HEK293 (cell line): ENCODE measurements at regions not wholly inside any gene's neighbourhood (a gene's known extent, or its start where the extent isn't known, plus 50 kb on each side); places are given as distances from the start of the nearest gene placed in this dataset.

Experiments
- CTCF ChIA-PET: fragments of 350-600 bp; formaldehyde crosslinking; extraction: SDS; loops from one replicate; lab custom pipeline; 2021; ENCODE audit warnings: antibody characterized with exemption; lab: Yijun Ruan, JAX
- POLR2A ChIA-PET: fragments of 300-600 bp; formaldehyde crosslinking; extraction: SDS; loops from one replicate; lab custom pipeline; 2020; ENCODE audit warnings: antibody characterized with exemption, inconsistent platforms; lab: Yijun Ruan, JAX
- H3K27ac ChIP-seq: fragments of 200-500 bp; sonication (Bioruptor generic); 2 replicates; pipeline ENCODE4 v1.5.1; 2014; ENCODE audit warnings: low read depth, low read length, control low read depth, inconsistent platforms; ENCODE audit errors: extremely low read depth
- H3K36me3 ChIP-seq, 2 experiments: fragments of 200-500 bp in 1 of 2; sonication (Bioruptor generic) in 1 of 2; 1 replicate in 1 of 2; 2 replicates in 1 of 2; pipeline ENCODE4 v1.5.1; 2014 to 2017; ENCODE audit warnings: inconsistent platforms in 2 of 2, low read length in 2 of 2; ENCODE audit not compliant: control insufficient read depth in 2 of 2, insufficient read depth in 1 of 2
- H3K4me1 ChIP-seq: fragments of 200-500 bp; sonication (Bioruptor generic); 2 replicates; pipeline ENCODE4 v1.5.1; 2014; ENCODE audit warnings: mild to moderate bottlenecking, low read length, inconsistent platforms; ENCODE audit not compliant: control insufficient read depth, insufficient read depth
- H3K4me3 ChIP-seq: 2 replicates; pipeline ENCODE4 v1.5.1; 2011; ENCODE audit warnings: low read depth, mild to moderate bottlenecking, control low read depth, low read length, moderate library complexity
- H3K9me3 ChIP-seq: fragments of 200-500 bp; sonication (Bioruptor generic); 2 replicates; pipeline ENCODE4 v1.5.1; 2014; ENCODE audit warnings: low read depth, low read length, inconsistent platforms; ENCODE audit not compliant: control insufficient read depth, insufficient read depth
- BCL11A ChIP-seq: fragments of 450-650 bp; formaldehyde crosslinking; IDR thresholded peaks from 2 replicates; pipeline ENCODE4 v1.5.1; 2016; ENCODE audit warnings: low read depth, missing biosample characterization, missing genetic modification characterization
- KLF16 ChIP-seq: fragments of 450-650 bp; formaldehyde crosslinking; IDR thresholded peaks from 2 replicates; pipeline ENCODE4 v1.5.1; 2017; ENCODE audit warnings: missing biosample characterization, missing genetic modification characterization
- OSR2 ChIP-seq: fragments of 450-650 bp; formaldehyde crosslinking; IDR thresholded peaks from 2 replicates; pipeline ENCODE4 v1.5.1; 2016; ENCODE audit warnings: missing biosample characterization, missing genetic modification characterization
- SALL2 ChIP-seq: fragments of 450-650 bp; formaldehyde crosslinking; IDR thresholded peaks from 2 replicates; pipeline ENCODE4 v1.5.0; 2017; ENCODE audit warnings: missing biosample characterization, mild to moderate bottlenecking, missing genetic modification characterization, borderline replicate concordance
- SP7 ChIP-seq: fragments of 450-650 bp; formaldehyde crosslinking; IDR thresholded peaks from 2 replicates; pipeline ENCODE4 v1.5.1; 2016; ENCODE audit warnings: missing biosample characterization, missing genetic modification characterization
- WT1 ChIP-seq: fragments of 450-650 bp; formaldehyde crosslinking; IDR thresholded peaks from 2 replicates; pipeline ENCODE4 v1.5.1; 2016; ENCODE audit warnings: missing biosample characterization, missing genetic modification characterization
- ZBTB1 ChIP-seq: fragments of 450-650 bp; formaldehyde crosslinking; IDR thresholded peaks from 2 replicates; pipeline ENCODE4 v1.5.1; 2016; ENCODE audit warnings: missing biosample characterization, missing genetic modification characterization
- ZFHX2 ChIP-seq: fragments of 450-650 bp; formaldehyde crosslinking; conservative IDR thresholded peaks from 2 replicates; pipeline ENCODE4 v1.5.1; 2016; ENCODE audit warnings: missing biosample characterization, missing genetic modification characterization
- ZNF112 ChIP-seq: fragments of 450-650 bp; formaldehyde crosslinking; IDR thresholded peaks from 2 replicates; pipeline ENCODE4 v1.5.0; 2017; ENCODE audit warnings: missing biosample characterization, missing genetic modification characterization
- ZNF132 ChIP-seq: fragments of 450-650 bp; formaldehyde crosslinking; IDR thresholded peaks from 2 replicates; pipeline ENCODE4 v1.5.1; 2017; ENCODE audit warnings: missing biosample characterization, missing genetic modification characterization, borderline replicate concordance
- ZNF2 ChIP-seq: fragments of 450-650 bp; formaldehyde crosslinking; IDR thresholded peaks from 2 replicates; pipeline ENCODE4 v1.5.1; 2016; ENCODE audit warnings: missing biosample characterization, missing genetic modification characterization
- ZNF274 ChIP-seq, 2 experiments: fragments of 200-500 bp in 1 of 2; fragments of 450-650 bp in 1 of 2; sonication (Bioruptor generic) in 1 of 2; formaldehyde crosslinking in 1 of 2; IDR thresholded peaks; 2 replicates each; pipeline versions ENCODE4 v1.5.1 to v1.6.1; 2014 to 2016; ENCODE audit warnings: borderline replicate concordance in 1 of 2, inconsistent platforms in 1 of 2, low read length in 1 of 2, missing biosample characterization in 1 of 2, missing genetic modification characterization in 1 of 2
- ZNF404 ChIP-seq: fragments of 450-650 bp; formaldehyde crosslinking; IDR thresholded peaks from 2 replicates; pipeline ENCODE4 v1.5.1; 2017; ENCODE audit warnings: missing biosample characterization, missing genetic modification characterization
- ZNF555 ChIP-seq: fragments of 450-650 bp; formaldehyde crosslinking; conservative IDR thresholded peaks from 2 replicates; pipeline ENCODE4 v1.5.1; 2017; ENCODE audit warnings: missing biosample characterization, mild to moderate bottlenecking, missing genetic modification characterization, inconsistent platforms
- ZNF624 ChIP-seq: fragments of 450-650 bp; formaldehyde crosslinking; IDR thresholded peaks from 2 replicates; pipeline ENCODE4 v1.5.1; 2017; ENCODE audit warnings: missing biosample characterization, missing genetic modification characterization
- ZNF701 ChIP-seq: fragments of 450-650 bp; formaldehyde crosslinking; IDR thresholded peaks from 2 replicates; pipeline ENCODE4 v1.5.1; 2016; ENCODE audit warnings: missing biosample characterization, missing genetic modification characterization
- ZSCAN23 ChIP-seq: fragments of 450-650 bp; formaldehyde crosslinking; IDR thresholded peaks from 2 replicates; pipeline ENCODE4 v1.5.1; 2016; ENCODE audit warnings: missing biosample characterization, missing genetic modification characterization
- TF ChIP-seq, protein P1 (sequence below): fragments of 450-650 bp; formaldehyde crosslinking; IDR thresholded peaks from 2 replicates; pipeline ENCODE4 v1.5.1; 2017; ENCODE audit warnings: missing biosample characterization, missing genetic modification characterization
- TF ChIP-seq, protein P2 (sequence below): fragments of 450-650 bp; formaldehyde crosslinking; IDR thresholded peaks from 2 replicates; pipeline ENCODE4 v1.5.1; 2016; ENCODE audit warnings: missing biosample characterization, missing genetic modification characterization, borderline replicate concordance
- TF ChIP-seq, protein P3 (sequence below): fragments of 450-650 bp; formaldehyde crosslinking; conservative IDR thresholded peaks from 2 replicates; pipeline ENCODE4 v1.5.1; 2016; ENCODE audit warnings: low read depth, missing biosample characterization, missing genetic modification characterization
- TF ChIP-seq, protein P4 (sequence below): sonication (generic); formaldehyde crosslinking; IDR thresholded peaks from 2 replicates; pipeline ENCODE4 v1.8.1; 2022; ENCODE audit warnings: mild to moderate bottlenecking, moderate library complexity, missing genetic modification reagents

DNA sequence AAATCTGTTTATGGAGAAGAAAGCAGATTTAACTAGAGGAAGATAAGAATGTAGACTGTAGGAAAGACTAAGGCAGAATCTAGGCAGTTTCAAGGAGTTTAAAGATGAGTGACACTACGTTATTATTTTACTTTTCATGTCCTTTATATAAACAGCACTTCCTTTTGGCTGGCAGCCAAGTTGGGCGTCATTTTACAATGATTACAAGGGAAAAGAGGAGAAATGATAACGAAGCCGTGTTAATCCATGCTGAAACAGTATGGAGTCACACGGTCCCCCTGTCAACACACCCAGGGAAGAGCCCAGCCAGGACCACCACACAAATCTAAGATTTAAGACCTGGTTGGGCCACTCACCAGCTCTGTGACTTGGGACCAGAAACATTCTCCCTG lies 83.7 kb upstream of the NEO1 start (continued):
- TF ChIP-seq, protein P1, sequence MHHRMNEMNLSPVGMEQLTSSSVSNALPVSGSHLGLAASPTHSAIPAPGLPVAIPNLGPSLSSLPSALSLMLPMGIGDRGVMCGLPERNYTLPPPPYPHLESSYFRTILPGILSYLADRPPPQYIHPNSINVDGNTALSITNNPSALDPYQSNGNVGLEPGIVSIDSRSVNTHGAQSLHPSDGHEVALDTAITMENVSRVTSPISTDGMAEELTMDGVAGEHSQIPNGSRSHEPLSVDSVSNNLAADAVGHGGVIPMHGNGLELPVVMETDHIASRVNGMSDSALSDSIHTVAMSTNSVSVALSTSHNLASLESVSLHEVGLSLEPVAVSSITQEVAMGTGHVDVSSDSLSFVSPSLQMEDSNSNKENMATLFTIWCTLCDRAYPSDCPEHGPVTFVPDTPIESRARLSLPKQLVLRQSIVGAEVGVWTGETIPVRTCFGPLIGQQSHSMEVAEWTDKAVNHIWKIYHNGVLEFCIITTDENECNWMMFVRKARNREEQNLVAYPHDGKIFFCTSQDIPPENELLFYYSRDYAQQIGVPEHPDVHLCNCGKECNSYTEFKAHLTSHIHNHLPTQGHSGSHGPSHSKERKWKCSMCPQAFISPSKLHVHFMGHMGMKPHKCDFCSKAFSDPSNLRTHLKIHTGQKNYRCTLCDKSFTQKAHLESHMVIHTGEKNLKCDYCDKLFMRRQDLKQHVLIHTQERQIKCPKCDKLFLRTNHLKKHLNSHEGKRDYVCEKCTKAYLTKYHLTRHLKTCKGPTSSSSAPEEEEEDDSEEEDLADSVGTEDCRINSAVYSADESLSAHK, result peak; percentile 91
- TF ChIP-seq KLF16, result no peak; the same call in 1 of the 2 replicates
- no peak for TF ChIP-seq ZNF2 (tag by site-specific recombination)
- no peak for TF ChIP-seq ZNF624 (tag by site-specific recombination)
- TF ChIP-seq ZNF132 (tag by site-specific recombination), result no peak
- no peak for TF ChIP-seq SALL2 (tag by site-specific recombination)
- TF ChIP-seq ZBTB1 (tag by site-specific recombination), result no peak
- TF ChIP-seq OSR2, result peak; percentile 42; the same call in 1 of the 2 replicates
- no peak for TF ChIP-seq ZNF404 (tag by site-specific recombination)
- TF ChIP-seq ZNF274 (IDR thresholded peaks at IDR 0.05; ENCODE audit: low read length), result no peak
- no peak for TF ChIP-seq ZNF274 (tag by site-specific recombination; IDR thresholded peaks at IDR 0.05; ENCODE audit: borderline replicate concordance)
- no peak for TF ChIP-seq ZNF555

DNA sequence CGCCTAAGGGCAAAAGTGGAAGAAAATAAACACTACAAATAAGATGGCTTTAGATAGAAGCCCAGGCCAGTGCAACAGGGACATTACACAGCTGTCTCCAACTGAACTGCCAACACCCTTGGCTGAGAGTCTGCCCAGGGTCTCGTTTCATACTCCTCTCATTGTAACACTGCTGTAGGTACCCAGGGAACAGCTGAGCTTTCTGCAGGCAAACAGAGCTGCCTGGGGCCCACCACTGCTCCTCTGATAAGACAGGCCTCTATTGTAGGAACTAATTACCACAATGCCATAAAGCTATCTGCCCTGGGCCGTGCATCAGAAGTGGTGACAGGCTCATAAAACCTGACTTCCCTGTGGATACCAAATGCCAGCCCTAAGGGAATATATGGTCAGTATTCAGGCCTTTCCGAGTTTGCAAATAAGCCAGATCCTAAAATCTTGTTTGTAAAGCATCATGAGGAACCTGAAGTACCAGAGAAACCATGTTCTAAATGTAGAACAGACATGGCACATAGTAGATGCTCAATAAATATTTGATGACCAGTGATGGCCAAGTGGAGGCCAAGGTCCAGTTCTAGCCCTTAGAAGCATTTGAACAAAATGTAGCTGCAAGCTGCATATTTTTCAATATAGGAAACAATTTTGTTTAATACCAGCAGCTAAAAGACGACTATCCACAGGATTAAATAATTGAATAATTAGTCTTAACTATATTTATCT lies 84.3 kb upstream of the NEO1 start:
- Histone ChIP-seq H3K4me1 (peaks cover 25% of the 10 kb centered on the region), H3K27ac (peak overlapping the region; percentile 35), H3K4me3 (no peak overlapping the region), H3K9me3 (no peaks in the 10 kb centered on the region), H3K36me3 (no peaks in the 10 kb centered on the region)
- POLR2A ChIA-PET, result interaction anchor here (1.2 kb wide), 1 partner anchor 84 kb away, joined by 3 read pairs; the partner anchor contains the start of gene NEO1
- CTCF ChIA-PET, result interaction anchor here (0.5 to 0.6 kb wide), 3 partner anchors 45 to 339 kb away, joined by 3 to 4 read pairs (median 4); no protein-coding TSS in a partner anchor
- TF ChIP-seq ZSCAN23 (tag by site-specific recombination), result no peak
- TF ChIP-seq, protein P2, sequence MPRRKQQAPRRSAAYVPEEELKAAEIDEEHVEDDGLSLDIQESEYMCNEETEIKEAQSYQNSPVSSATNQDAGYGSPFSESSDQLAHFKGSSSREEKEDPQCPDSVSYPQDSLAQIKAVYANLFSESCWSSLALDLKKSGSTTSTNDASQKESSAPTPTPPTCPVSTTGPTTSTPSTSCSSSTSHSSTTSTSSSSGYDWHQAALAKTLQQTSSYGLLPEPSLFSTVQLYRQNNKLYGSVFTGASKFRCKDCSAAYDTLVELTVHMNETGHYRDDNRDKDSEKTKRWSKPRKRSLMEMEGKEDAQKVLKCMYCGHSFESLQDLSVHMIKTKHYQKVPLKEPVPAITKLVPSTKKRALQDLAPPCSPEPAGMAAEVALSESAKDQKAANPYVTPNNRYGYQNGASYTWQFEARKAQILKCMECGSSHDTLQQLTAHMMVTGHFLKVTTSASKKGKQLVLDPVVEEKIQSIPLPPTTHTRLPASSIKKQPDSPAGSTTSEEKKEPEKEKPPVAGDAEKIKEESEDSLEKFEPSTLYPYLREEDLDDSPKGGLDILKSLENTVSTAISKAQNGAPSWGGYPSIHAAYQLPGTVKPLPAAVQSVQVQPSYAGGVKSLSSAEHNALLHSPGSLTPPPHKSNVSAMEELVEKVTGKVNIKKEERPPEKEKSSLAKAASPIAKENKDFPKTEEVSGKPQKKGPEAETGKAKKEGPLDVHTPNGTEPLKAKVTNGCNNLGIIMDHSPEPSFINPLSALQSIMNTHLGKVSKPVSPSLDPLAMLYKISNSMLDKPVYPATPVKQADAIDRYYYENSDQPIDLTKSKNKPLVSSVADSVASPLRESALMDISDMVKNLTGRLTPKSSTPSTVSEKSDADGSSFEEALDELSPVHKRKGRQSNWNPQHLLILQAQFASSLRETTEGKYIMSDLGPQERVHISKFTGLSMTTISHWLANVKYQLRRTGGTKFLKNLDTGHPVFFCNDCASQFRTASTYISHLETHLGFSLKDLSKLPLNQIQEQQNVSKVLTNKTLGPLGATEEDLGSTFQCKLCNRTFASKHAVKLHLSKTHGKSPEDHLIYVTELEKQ (tag by site-specific recombination), result no peak
- TF ChIP-seq, protein P1, result peak; percentile 82
- TF ChIP-seq, protein P3, sequence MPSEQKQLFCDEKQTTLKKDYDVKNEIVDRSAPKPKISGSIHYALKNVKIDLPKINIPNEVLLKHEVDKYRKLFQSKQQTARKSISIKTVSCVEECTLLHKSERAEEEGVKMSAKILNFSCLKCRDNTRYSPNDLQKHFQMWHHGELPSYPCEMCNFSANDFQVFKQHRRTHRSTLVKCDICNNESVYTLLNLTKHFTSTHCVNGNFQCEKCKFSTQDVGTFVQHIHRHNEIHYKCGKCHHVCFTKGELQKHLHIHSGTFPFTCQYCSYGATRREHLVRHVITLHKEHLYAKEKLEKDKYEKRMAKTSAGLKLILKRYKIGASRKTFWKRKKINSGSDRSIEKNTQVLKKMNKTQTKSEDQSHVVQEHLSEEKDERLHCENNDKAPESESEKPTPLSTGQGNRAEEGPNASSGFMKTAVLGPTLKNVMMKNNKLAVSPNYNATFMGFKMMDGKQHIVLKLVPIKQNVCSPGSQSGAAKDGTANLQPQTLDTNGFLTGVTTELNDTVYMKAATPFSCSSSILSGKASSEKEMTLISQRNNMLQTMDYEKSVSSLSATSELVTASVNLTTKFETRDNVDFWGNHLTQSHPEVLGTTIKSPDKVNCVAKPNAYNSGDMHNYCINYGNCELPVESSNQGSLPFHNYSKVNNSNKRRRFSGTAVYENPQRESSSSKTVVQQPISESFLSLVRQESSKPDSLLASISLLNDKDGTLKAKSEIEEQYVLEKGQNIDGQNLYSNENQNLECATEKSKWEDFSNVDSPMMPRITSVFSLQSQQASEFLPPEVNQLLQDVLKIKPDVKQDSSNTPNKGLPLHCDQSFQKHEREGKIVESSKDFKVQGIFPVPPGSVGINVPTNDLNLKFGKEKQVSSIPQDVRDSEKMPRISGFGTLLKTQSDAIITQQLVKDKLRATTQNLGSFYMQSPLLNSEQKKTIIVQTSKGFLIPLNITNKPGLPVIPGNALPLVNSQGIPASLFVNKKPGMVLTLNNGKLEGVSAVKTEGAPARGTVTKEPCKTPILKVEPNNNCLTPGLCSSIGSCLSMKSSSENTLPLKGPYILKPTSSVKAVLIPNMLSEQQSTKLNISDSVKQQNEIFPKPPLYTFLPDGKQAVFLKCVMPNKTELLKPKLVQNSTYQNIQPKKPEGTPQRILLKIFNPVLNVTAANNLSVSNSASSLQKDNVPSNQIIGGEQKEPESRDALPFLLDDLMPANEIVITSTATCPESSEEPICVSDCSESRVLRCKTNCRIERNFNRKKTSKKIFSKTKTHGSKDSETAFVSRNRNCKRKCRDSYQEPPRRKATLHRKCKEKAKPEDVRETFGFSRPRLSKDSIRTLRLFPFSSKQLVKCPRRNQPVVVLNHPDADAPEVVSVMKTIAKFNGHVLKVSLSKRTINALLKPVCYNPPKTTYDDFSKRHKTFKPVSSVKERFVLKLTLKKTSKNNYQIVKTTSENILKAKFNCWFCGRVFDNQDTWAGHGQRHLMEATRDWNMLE (tag by site-specific recombination), result no peak
- TF ChIP-seq, protein P4, sequence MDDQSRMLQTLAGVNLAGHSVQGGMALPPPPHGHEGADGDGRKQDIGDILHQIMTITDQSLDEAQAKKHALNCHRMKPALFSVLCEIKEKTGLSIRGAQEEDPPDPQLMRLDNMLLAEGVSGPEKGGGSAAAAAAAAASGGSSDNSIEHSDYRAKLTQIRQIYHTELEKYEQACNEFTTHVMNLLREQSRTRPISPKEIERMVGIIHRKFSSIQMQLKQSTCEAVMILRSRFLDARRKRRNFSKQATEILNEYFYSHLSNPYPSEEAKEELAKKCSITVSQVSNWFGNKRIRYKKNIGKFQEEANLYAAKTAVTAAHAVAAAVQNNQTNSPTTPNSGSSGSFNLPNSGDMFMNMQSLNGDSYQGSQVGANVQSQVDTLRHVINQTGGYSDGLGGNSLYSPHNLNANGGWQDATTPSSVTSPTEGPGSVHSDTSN (CRISPR knock-in tag), result no peak
- TF ChIP-seq ZNF112 (tag by site-specific recombination), result no peak
- TF ChIP-seq WT1 (tag by site-specific recombination), result no peak; the same call in 1 of the 2 replicates
- TF ChIP-seq ZFHX2 (tag by site-specific recombination), result no peak
- no peak; the same call in 1 of the 2 replicates for TF ChIP-seq SP7 (tag by site-specific recombination)
- TF ChIP-seq BCL11A (tag by site-specific recombination), result no peak
- TF ChIP-seq ZNF701, result no peak
